ENCODE measurements at regions not wholly inside any gene's neighbourhood (a gene's known extent, or its start where the extent isn't known, plus 50 kb on each side); places are given as distances from the start of the nearest gene placed in this dataset.

GRCh38 chr16:73143576-73144422 is 95.9 kb upstream of the ZFHX3 start:
- Histone ChIP-seq H4K8ac (ENCODE audit: extremely low read depth, insufficient read depth, low read length) (no peak overlapping the region), H3K4me2 (ENCODE audit: insufficient read depth in 1 of 2, low read depth in 2 of 2, low read length in 2 of 2) (no peak overlapping the region), H3K18ac (ENCODE audit: extremely low read depth, low read length) (no peak overlapping the region), H3K56ac (replicated peaks; ENCODE audit: insufficient read length, low read depth, low read length) (no peak overlapping the region), H3K4me1 (replicated peaks in 1 of 4; ENCODE audit: control insufficient read depth in 3 of 4, insufficient read depth in 4 of 4, low read length in 3 of 4) (peaks cover 2 to 10% (median 7%) of the 10 kb centered on the region in 4 experiments; a peak in 5 of 7 replicates), H2BK20ac (ENCODE audit: low read length) (no peak overlapping the region), H3K4me3 (ENCODE audit: extremely low read depth in 1 of 4, insufficient read depth in 2 of 4, low read depth in 3 of 4, low read length in 4 of 4) (no peak overlapping the region), H2AFZ (ENCODE audit: low read length) (no peak overlapping the region), H2BK5ac (ENCODE audit: low read depth, low read length) (no peak overlapping the region), H3K79me1 (ENCODE audit: low read depth, low read length) (no peaks in the 10 kb centered on the region), H3K27me3 (replicated peaks in 1 of 4; ENCODE audit: control insufficient read depth in 3 of 4, extremely low read depth in 1 of 4, insufficient read depth in 3 of 4, low read length in 3 of 4) (no peaks in the 10 kb centered on the region), H2BK15ac (ENCODE audit: low read length) (no peak overlapping the region), H3K36me3 (ENCODE audit: control insufficient read depth in 2 of 4, insufficient read depth in 4 of 4, low read length in 3 of 4) (no peaks in the 10 kb centered on the region), H4K20me1 (replicated peaks in 1 of 2; ENCODE audit: control insufficient read depth in 1 of 2, insufficient read depth in 2 of 2, low read length in 2 of 2) (no peaks in the 10 kb centered on the region), H2BK12ac (ENCODE audit: low read depth, low read length) (no peak overlapping the region), H3K4ac (replicated peaks; ENCODE audit: insufficient read length, low read depth, low read length) (no peak overlapping the region), H4K5ac (ENCODE audit: insufficient read length, low read depth, low read length) (no peak overlapping the region), H3K14ac (ENCODE audit: insufficient read length) (no peak overlapping the region), H3K79me2 (ENCODE audit: control insufficient read depth in 1 of 2, insufficient read depth in 2 of 2, low read length in 2 of 2) (no peaks in the 10 kb centered on the region), H3K23me2 (ENCODE audit: low read depth, low read length) (no peaks in the 10 kb centered on the region), H3K9me3 (ENCODE audit: insufficient read depth in 2 of 2, low read depth in 1 of 2, low read length in 1 of 2) (no peaks in the 10 kb centered on the region), H4K91ac (replicated peaks; ENCODE audit: insufficient read length, low read length) (no peak overlapping the region), H2BK120ac (replicated peaks; ENCODE audit: low read depth, low read length) (no peak overlapping the region), H2AK5ac (ENCODE audit: low read depth, low read length) (no peak overlapping the region), H3K23ac (ENCODE audit: insufficient read length) (no peak overlapping the region), H3K27ac (ENCODE audit: low read depth, low read length) (no peak overlapping the region), H3K9ac (replicated peaks in 1 of 4; ENCODE audit: extremely low read depth in 1 of 4, low read depth in 3 of 4, low read length in 3 of 4) (no peak overlapping the region)
- ChIA-PET POLR2A (ENCODE audit: partially characterized antibody) (interaction anchor here (0.7 kb wide), 1 partner anchor 10 kb away, joined by 3 read pairs; no protein-coding TSS in a partner anchor), CTCF (ENCODE audit: partially characterized antibody) (interaction anchor here (0.6 to 1.4 kb wide), 4 partner anchors 24 to 148 kb away, joined by 3 to 4 read pairs (median 3); no protein-coding TSS in a partner anchor)
- FAIRE-seq = no peak
- DNase-seq (ENCODE audit: low read depth in 1 of 2, low spot score in 2 of 2) = no peak
- 86% methylated on average over 14 of the region's 14 CpGs; no CpG with 5 or more reads in 1 of the 2 experiments for WGBS, 2 experiments (ENCODE audit: extremely low coverage in 1 of 2, insufficient coverage in 1 of 2, insufficient read length in 1 of 2, insufficient replicate concordance in 2 of 2, low coverage in 1 of 2, low lambda C conversion rate in 2 of 2, missing lambda C conversion rate in 1 of 2)
- no peak for TF ChIP-seq BRCA1 (IDR thresholded peaks at IDR 0.05; ENCODE audit: low read depth, low read length)
- TF ChIP-seq EP300 (IDR thresholded peaks at IDR 0.05; ENCODE audit: borderline replicate concordance in 1 of 2, low read depth in 2 of 2, low read length in 2 of 2) = no peak
- no peak for TF ChIP-seq ATF2 (IDR thresholded peaks at IDR 0.05; ENCODE audit: low read length)
- TF ChIP-seq BCL11A (IDR thresholded peaks at IDR 0.05; ENCODE audit: low read depth in 2 of 2, low read length in 2 of 2) = no peak
- no peak for TF ChIP-seq SP4 (IDR thresholded peaks at IDR 0.05; ENCODE audit: low read length)
- no peak for TF ChIP-seq CTBP2 (IDR thresholded peaks at IDR 0.05; ENCODE audit: borderline replicate concordance, insufficient read depth, insufficient read length, low read length)
- no peak for TF ChIP-seq KDM4A (IDR thresholded peaks at IDR 0.05; ENCODE audit: low read depth, low read length, severe bottlenecking)
- no peak for TF ChIP-seq RAD21 (IDR thresholded peaks at IDR 0.05 in 1 of 2, conservative IDR thresholded peaks at IDR 0.05 in 1 of 2; ENCODE audit: low read depth in 2 of 2, low read length in 2 of 2)
- no peak for TF ChIP-seq EGR1 (IDR thresholded peaks at IDR 0.05; ENCODE audit: borderline replicate concordance, low read depth, low read length)
- no peak for TF ChIP-seq SP2 (IDR thresholded peaks at IDR 0.05; ENCODE audit: low read length)

Measured in H1 (cell line).